Neuronal stem cell (in vitro differentiated cells): ENCODE measurements at regions not wholly inside any gene's neighbourhood (a gene's known extent, or its start where the extent isn't known, plus 50 kb on each side); places are given as distances from the start of the nearest gene placed in this dataset.

ENCODE experiments used
- DNase-seq: peaks from one replicate; pipeline ENCODE4 v3.0.0-alpha.2; 2013; ENCODE audit warnings: low spot score
- H2AFZ ChIP-seq: one replicate; pipeline ENCODE4 v1.6.1; 2013; ENCODE audit warnings: mild to moderate bottlenecking, low read length, inconsistent platforms
- H2AK5ac ChIP-seq: 2 replicates; pipeline ENCODE4 v1.6.1; 2013; ENCODE audit warnings: low read depth, mild to moderate bottlenecking, inconsistent platforms, low read length, moderate library complexity, mixed read lengths
- H2BK120ac ChIP-seq: 2 replicates; pipeline ENCODE4 v1.6.1; 2013; ENCODE audit warnings: low read depth, mild to moderate bottlenecking, inconsistent platforms, low read length, moderate library complexity, mixed read lengths
- H2BK12ac ChIP-seq: one replicate; pipeline ENCODE4 v1.6.1; 2013; ENCODE audit warnings: low read length, inconsistent platforms
- H2BK15ac ChIP-seq: 2 replicates; pipeline ENCODE4 v1.6.1; 2013; ENCODE audit warnings: mild to moderate bottlenecking, low read length, inconsistent platforms, mixed read lengths
- H2BK5ac ChIP-seq: one replicate; pipeline ENCODE4 v1.6.1; 2013; ENCODE audit warnings: inconsistent platforms, mild to moderate bottlenecking, low read length, moderate library complexity
- H3K14ac ChIP-seq: one replicate; pipeline ENCODE4 v1.6.1; 2013; ENCODE audit warnings: low read length, inconsistent platforms
- H3K18ac ChIP-seq: 2 replicates; pipeline ENCODE4 v1.6.1; 2013; ENCODE audit warnings: low read length, inconsistent platforms
- H3K23ac ChIP-seq: 2 replicates; pipeline ENCODE4 v1.6.1; 2013; ENCODE audit warnings: low read depth, mild to moderate bottlenecking, mixed read lengths, low read length, inconsistent platforms; ENCODE audit not compliant: poor library complexity
- H3K27ac ChIP-seq: replicated peaks from 3 replicates; pipeline ENCODE4 v1.5.1; 2013; ENCODE audit warnings: low read length, inconsistent platforms
- H3K27me3 ChIP-seq, 3 experiments: 2 replicates each; pipeline ENCODE4 v1.6.1; 2013; ENCODE audit warnings: low read length in 3 of 3, mild to moderate bottlenecking in 2 of 3, inconsistent platforms in 1 of 3, low read depth in 1 of 3, mixed read lengths in 1 of 3, moderate library complexity in 1 of 3; ENCODE audit not compliant: control insufficient read depth in 3 of 3, insufficient read depth in 3 of 3
- H3K36me3 ChIP-seq, 2 donors: replicated peaks in 1 of 2; 2 replicates each; pipeline ENCODE4 v1.6.1; 2013; ENCODE audit warnings: low read length in 2 of 2; ENCODE audit not compliant: control insufficient read depth in 2 of 2, insufficient read depth in 2 of 2
- H3K4ac ChIP-seq: 2 replicates; pipeline ENCODE4 v1.6.1; 2013; ENCODE audit warnings: inconsistent platforms, mild to moderate bottlenecking, low read length, moderate library complexity
- H3K4me1 ChIP-seq, 2 donors: 1 replicate in 1 of 2; 2 replicates in 1 of 2; pipeline ENCODE4 v1.6.1; 2013; ENCODE audit warnings: low read length in 2 of 2, low read depth in 1 of 2; ENCODE audit not compliant: control insufficient read depth in 2 of 2, insufficient read depth in 1 of 2
- H3K4me2 ChIP-seq: one replicate; pipeline ENCODE4 v1.6.1; 2013; ENCODE audit warnings: mild to moderate bottlenecking, low read length, inconsistent platforms; ENCODE audit not compliant: insufficient read depth, poor library complexity, severe bottlenecking
- H3K4me3 ChIP-seq, 2 donors: 2 replicates each; pipeline ENCODE4 v1.5.1; 2013; ENCODE audit warnings: low read length in 2 of 2, mild to moderate bottlenecking in 2 of 2, inconsistent platforms in 1 of 2, moderate library complexity in 1 of 2
- H3K79me1 ChIP-seq: one replicate; pipeline ENCODE4 v1.6.1; 2013; ENCODE audit warnings: low read depth, mild to moderate bottlenecking, inconsistent platforms, low read length, moderate library complexity
- H3K9ac ChIP-seq: one replicate; pipeline ENCODE4 v1.6.1; 2013; ENCODE audit warnings: mild to moderate bottlenecking, low read depth, low read length, inconsistent platforms; ENCODE audit not compliant: poor library complexity
- H3K9me3 ChIP-seq, 2 donors: replicated peaks in 1 of 2; 2 replicates each; pipeline versions ENCODE3 to v1.6.1; 2013; ENCODE audit warnings: low read length in 2 of 2, mild to moderate bottlenecking in 2 of 2, inconsistent platforms in 1 of 2, low read depth in 1 of 2, mixed read lengths in 1 of 2, moderate library complexity in 1 of 2; ENCODE audit not compliant: control insufficient read depth in 2 of 2, insufficient read depth in 1 of 2
- H4K8ac ChIP-seq: one replicate; pipeline ENCODE4 v1.6.1; 2013; ENCODE audit warnings: low read depth, mild to moderate bottlenecking, inconsistent platforms, low read length, moderate library complexity
- H4K91ac ChIP-seq: one replicate; pipeline ENCODE4 v1.6.1; 2013; ENCODE audit warnings: low read length, low read depth, mild to moderate bottlenecking, inconsistent platforms; ENCODE audit not compliant: poor library complexity
- WGBS, 2 donors: extraction: QIAGEN DNeasy Blood & Tissue Kit; methylation state at CpG; one replicate each; pipeline ENCODE4 v1.1.7; 2013; ENCODE audit warnings: missing lambda C conversion rate in 2 of 2, mixed read lengths in 1 of 2; ENCODE audit not compliant: insufficient read length in 2 of 2, insufficient replicate concordance in 1 of 2; ENCODE audit errors: extremely low coverage in 2 of 2; 5-methylcytosine and 5-hydroxymethylcytosine counted together

DNA sequence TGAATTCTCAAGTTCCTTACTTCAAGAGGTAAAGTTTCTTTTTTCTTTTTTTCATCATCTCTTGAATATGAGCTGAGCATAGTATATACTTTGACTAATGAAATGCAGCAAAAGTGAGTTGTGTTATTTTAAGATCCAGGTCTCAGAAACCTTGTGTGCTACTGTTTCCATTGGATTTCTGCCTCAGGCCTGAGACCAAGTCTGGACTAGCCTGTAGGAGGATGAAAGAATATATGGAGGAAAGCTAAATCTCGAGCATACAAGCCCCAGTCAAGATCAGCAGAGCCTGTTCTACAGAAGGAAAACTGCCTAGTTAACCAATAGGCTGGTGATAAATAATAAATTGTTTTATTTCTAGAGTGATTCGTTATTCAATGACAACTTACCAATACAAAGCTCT, 652.5 kb downstream of the C12orf50 start:
- no peak overlapping the region for H2AFZ ChIP-seq
- no peak overlapping the region for H3K18ac ChIP-seq
- no peaks in the 10 kb centered on the region for H3K27me3 ChIP-seq
- H3K9me3 ChIP-seq: no peaks in the 10 kb centered on the region
- no peak overlapping the region for H3K4ac ChIP-seq
- H2BK120ac ChIP-seq: no peak overlapping the region
- WGBS, 2 donors: no CpG with 5 or more reads among the region's 2 CpGs
- H3K36me3 ChIP-seq: no peaks in the 10 kb centered on the region
- no peak overlapping the region for H3K9ac ChIP-seq
- no peak overlapping the region for H4K8ac ChIP-seq
- no peaks in the 10 kb centered on the region for H3K4me1 ChIP-seq
- no peak overlapping the region for H3K14ac ChIP-seq
- H4K91ac ChIP-seq: no peak overlapping the region
- no peak overlapping the region for H3K27ac ChIP-seq
- no peaks in the 10 kb centered on the region for H3K79me1 ChIP-seq
- no peak overlapping the region for H3K4me3 ChIP-seq
- no peak overlapping the region for H2AK5ac ChIP-seq
- H2BK5ac ChIP-seq: no peak overlapping the region
- H3K4me2 ChIP-seq: no peak overlapping the region
- no peak overlapping the region for H2BK15ac ChIP-seq
- no peak for DNase-seq
- H3K23ac ChIP-seq: no peak overlapping the region
- no peak overlapping the region for H2BK12ac ChIP-seq

DNA sequence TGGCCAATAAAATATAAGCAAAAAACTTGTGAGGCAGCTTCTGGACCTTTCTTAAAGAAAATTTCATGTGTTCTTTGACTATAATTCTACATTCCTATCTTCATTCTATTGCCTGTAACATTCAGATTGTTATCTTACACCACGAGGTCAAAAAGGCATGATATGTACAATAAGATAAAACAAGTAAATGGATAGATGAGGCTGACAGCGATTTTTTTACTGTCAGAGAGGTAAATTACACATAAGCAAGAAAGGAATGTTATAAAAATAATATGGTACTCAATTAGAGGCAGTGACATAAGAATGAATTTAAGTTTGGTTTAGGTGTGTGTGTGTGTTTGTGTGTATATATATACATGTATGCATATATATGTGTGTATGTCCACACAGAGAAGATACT, 660.0 kb downstream of the C12orf50 start:
- H2BK5ac ChIP-seq: no peak overlapping the region

DNA sequence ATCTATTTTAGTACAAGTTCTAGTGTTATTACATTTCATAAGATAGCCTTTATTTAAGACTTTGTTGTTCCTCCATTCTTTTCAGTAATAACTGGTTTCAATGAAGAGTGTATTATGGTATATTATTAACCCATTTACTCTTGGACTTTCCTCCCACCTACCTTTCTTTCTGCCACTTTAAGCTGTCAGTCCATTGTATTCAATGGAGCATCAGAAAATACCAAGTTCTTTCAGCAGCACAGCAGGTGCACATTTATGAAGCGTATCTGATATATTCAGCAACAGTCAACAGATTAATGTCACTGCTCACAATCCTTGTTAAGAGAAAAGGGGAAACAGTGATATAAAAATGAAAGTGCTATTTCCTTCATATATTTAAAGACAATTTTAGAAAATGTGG, 660.9 kb downstream of the C12orf50 start:
- Histone ChIP-seq H3K27me3 (no peaks in the 10 kb centered on the region), H2BK15ac (no peak overlapping the region), H4K91ac (no peak overlapping the region), H3K18ac (no peak overlapping the region), H2AFZ (no peak overlapping the region), H3K79me1 (no peaks in the 10 kb centered on the region), H2AK5ac (no peak overlapping the region), H3K4me2 (no peak overlapping the region), H3K4ac (no peak overlapping the region), H3K27ac (no peak overlapping the region), H4K8ac (no peak overlapping the region), H3K4me3 (no peak overlapping the region), H3K4me1 (no peaks in the 10 kb centered on the region), H3K23ac (no peak overlapping the region), H2BK12ac (no peak overlapping the region), H3K36me3 (no peaks in the 10 kb centered on the region), H2BK5ac (no peak overlapping the region), H2BK120ac (no peak overlapping the region), H3K14ac (no peak overlapping the region), H3K9ac (no peak overlapping the region), H3K9me3 (no peaks in the 10 kb centered on the region)
- DNase-seq: no peak
- WGBS, 2 donors: no CpG with 5 or more reads among the region's 1 CpG

More for the DNA sequence above, 660.0 kb downstream of the C12orf50 start:
- H3K4me1 ChIP-seq: no peaks in the 10 kb centered on the region
- no peak overlapping the region for H4K91ac ChIP-seq
- H3K18ac ChIP-seq: no peak overlapping the region
- H2BK15ac ChIP-seq: no peak overlapping the region
- no CpG with 5 or more reads among the region's 2 CpGs for WGBS, 2 donors
- H3K14ac ChIP-seq: no peak overlapping the region
- no peaks in the 10 kb centered on the region for H3K36me3 ChIP-seq
- no peak overlapping the region for H3K4ac ChIP-seq
- no peaks in the 10 kb centered on the region for H3K9me3 ChIP-seq
- no peak overlapping the region for H3K4me3 ChIP-seq
- no peak overlapping the region for H3K4me2 ChIP-seq
- H2AK5ac ChIP-seq: no peak overlapping the region
- H3K27ac ChIP-seq: no peak overlapping the region
- no peak overlapping the region for H4K8ac ChIP-seq
- no peak overlapping the region for H2BK120ac ChIP-seq
- H3K23ac ChIP-seq: no peak overlapping the region
- no peak for DNase-seq
- no peaks in the 10 kb centered on the region for H3K79me1 ChIP-seq
- H2BK12ac ChIP-seq: no peak overlapping the region
- H2AFZ ChIP-seq: no peak overlapping the region
- H3K9ac ChIP-seq: no peak overlapping the region
- no peaks in the 10 kb centered on the region for H3K27me3 ChIP-seq

GRCh38 chr12:87365423-87365822, 663.8 kb downstream of the C12orf50 start:
- Histone ChIP-seq H2AK5ac (no peak overlapping the region), H3K4me1 (no peaks in the 10 kb centered on the region), H3K14ac (no peak overlapping the region), H2BK15ac (no peak overlapping the region), H3K4me2 (no peak overlapping the region), H2BK12ac (no peak overlapping the region), H4K91ac (no peak overlapping the region), H3K27ac (no peak overlapping the region), H3K18ac (no peak overlapping the region), H3K4ac (no peak overlapping the region), H2BK5ac (no peak overlapping the region), H3K9ac (no peak overlapping the region), H4K8ac (no peak overlapping the region), H2AFZ (no peak overlapping the region), H3K9me3 (no peaks in the 10 kb centered on the region), H3K23ac (no peak overlapping the region), H3K27me3 (no peaks in the 10 kb centered on the region), H2BK120ac (no peak overlapping the region), H3K79me1 (no peaks in the 10 kb centered on the region), H3K4me3 (no peak overlapping the region), H3K36me3 (no peaks in the 10 kb centered on the region)
- peak; percentile 1 for DNase-seq
- no CpG with 5 or more reads among the region's 1 CpG for WGBS, 2 donors
